ENCODE measurements at regions not wholly inside any gene's neighbourhood (a gene's known extent, or its start where the extent isn't known, plus 50 kb on each side); places are given as distances from the start of the nearest gene placed in this dataset.
A peak's percentile ranks its signal among the peaks of the same experiment; 100 is the strongest.

GRCh38 chr4:152112887-152113286 lies 352.1 kb upstream of the GATB start:
- DNase-seq (ENCODE audit: low spot score): no peak

GRCh38 chr4:152112190-152112589 lies 351.4 kb upstream of the GATB start:
- no peak for DNase-seq (ENCODE audit: low spot score)

- DNase-seq (ENCODE audit: low spot score): no peak
These were observed 350.0 kb upstream of the GATB start for GRCh38 chr4:152110780-152111179.

- peak; percentile 36 for DNase-seq (ENCODE audit: low spot score)
These were observed 349.0 kb upstream of the GATB start for GRCh38 chr4:152109531-152110509.

- peak; percentile 29 for DNase-seq (ENCODE audit: low spot score)
These were observed 347.1 kb upstream of the GATB start for GRCh38 chr4:152107736-152108500.

- no peak for DNase-seq (ENCODE audit: low spot score)
These were observed 346.0 kb upstream of the GATB start for GRCh38 chr4:152106781-152107321.

- DNase-seq (ENCODE audit: low spot score): no peak
These were observed 345.4 kb upstream of the GATB start for GRCh38 chr4:152106113-152106763.

GRCh38 chr4:152104901-152105357 lies 344.1 kb upstream of the GATB start:
- no peak for DNase-seq (ENCODE audit: low spot score)

- no peak for DNase-seq (ENCODE audit: low spot score)
These were observed 343.5 kb upstream of the GATB start for GRCh38 chr4:152104356-152104755.

GRCh38 chr4:152103181-152103901 lies 342.5 kb upstream of the GATB start:
- no peak for DNase-seq (ENCODE audit: low spot score)

- no peak for DNase-seq (ENCODE audit: low spot score)
These were observed 341.7 kb upstream of the GATB start for GRCh38 chr4:152102436-152103000.

GRCh38 chr4:152101556-152102435 lies 341.0 kb upstream of the GATB start:
- no peak for DNase-seq (ENCODE audit: low spot score)

- no peak for DNase-seq (ENCODE audit: low spot score)
These were observed 339.8 kb upstream of the GATB start for GRCh38 chr4:152100379-152101201.

- DNase-seq (ENCODE audit: low spot score): no peak
These were observed 339.2 kb upstream of the GATB start for GRCh38 chr4:152099981-152100378.

GRCh38 chr4:152099555-152099954 lies 338.7 kb upstream of the GATB start:
- no peak for DNase-seq (ENCODE audit: low spot score)

- no peak for DNase-seq (ENCODE audit: low spot score)
These were observed 338.2 kb upstream of the GATB start for GRCh38 chr4:152099061-152099425.

- DNase-seq (ENCODE audit: low spot score): peak; percentile 28
These were observed 337.7 kb upstream of the GATB start for GRCh38 chr4:152098365-152099060.

- DNase-seq (ENCODE audit: low spot score): no peak
These were observed 336.6 kb upstream of the GATB start for GRCh38 chr4:152097371-152097770.

- no peak for DNase-seq (ENCODE audit: low spot score)
These were observed 334.9 kb upstream of the GATB start for GRCh38 chr4:152095701-152096070.

All from ecto neural progenitor cell (in vitro differentiated cells).